ENCODE measurements at regions not wholly inside any gene's neighbourhood (a gene's known extent, or its start where the extent isn't known, plus 50 kb on each side); places are given as distances from the start of the nearest gene placed in this dataset.

- ChIA-PET POLR2A (no interaction called here), CTCF (no interaction called here)
- no peak overlapping the region for H3K27ac ChIP-seq (ENCODE audit: low read depth, low read length)
- no peak overlapping the region for H3K4me3 ChIP-seq (ENCODE audit: low read depth, low read length)
- TF ChIP-seq CTCF (IDR thresholded peaks at IDR 0.05; ENCODE audit: low read depth, low read length): no peak
- H3K9me3 ChIP-seq (ENCODE audit: control insufficient read depth, insufficient read depth, low read length): peaks cover 9% of the 10 kb centered on the region
- H3K27me3 ChIP-seq (ENCODE audit: control insufficient read depth, insufficient read depth, low read length): no peaks in the 10 kb centered on the region
- DNase-seq (ENCODE audit: low read depth, low spot score): no peak
Measured at GRCh38 chr2:122816803-122817202, 1061.4 kb downstream of the TSN start.

- DNase-seq (ENCODE audit: low read depth, low spot score): no peak
- Histone ChIP-seq H3K27me3 (ENCODE audit: control insufficient read depth, insufficient read depth, low read length) (no peaks in the 10 kb centered on the region), H3K9me3 (ENCODE audit: control insufficient read depth, insufficient read depth, low read length) (peaks cover 4% of the 10 kb centered on the region), H3K27ac (ENCODE audit: low read depth, low read length) (no peak overlapping the region), H3K4me3 (ENCODE audit: low read depth, low read length) (no peak overlapping the region)
- ChIA-PET POLR2A (no interaction called here), CTCF (no interaction called here)
- TF ChIP-seq CTCF (IDR thresholded peaks at IDR 0.05; ENCODE audit: low read depth, low read length): no peak
Measured at GRCh38 chr2:122822319-122822718, 1066.9 kb downstream of the TSN start.

- POLR2A ChIA-PET: no interaction called here
- Histone ChIP-seq H3K9me3 (ENCODE audit: control insufficient read depth, insufficient read depth, low read length) (no peaks in the 10 kb centered on the region; the same call in 1 of the 2 replicates), H3K4me3 (ENCODE audit: low read depth, low read length) (no peak overlapping the region), H3K27me3 (ENCODE audit: control insufficient read depth, insufficient read depth, low read length) (no peaks in the 10 kb centered on the region), H3K27ac (ENCODE audit: low read depth, low read length) (no peak overlapping the region)
- CTCF ChIA-PET: no interaction called here
- DNase-seq (ENCODE audit: low read depth, low spot score): no peak
- TF ChIP-seq CTCF (IDR thresholded peaks at IDR 0.05; ENCODE audit: low read depth, low read length): no peak
Measured at GRCh38 chr2:122830157-122830556, 1074.7 kb downstream of the TSN start.

- H3K27ac ChIP-seq (ENCODE audit: low read depth, low read length): no peak overlapping the region
- peaks cover 4% of the 10 kb centered on the region; the same call in 1 of the 2 replicates for H3K9me3 ChIP-seq (ENCODE audit: control insufficient read depth, insufficient read depth, low read length)
- no peak overlapping the region for H3K4me3 ChIP-seq (ENCODE audit: low read depth, low read length)
- TF ChIP-seq CTCF (IDR thresholded peaks at IDR 0.05; ENCODE audit: low read depth, low read length): no peak
- ChIA-PET CTCF (no interaction called here), POLR2A (no interaction called here)
- H3K27me3 ChIP-seq (ENCODE audit: control insufficient read depth, insufficient read depth, low read length): no peaks in the 10 kb centered on the region
- DNase-seq (ENCODE audit: low read depth, low spot score): no peak
Measured at GRCh38 chr2:122831649-122832048, 1076.2 kb downstream of the TSN start.

- ChIA-PET CTCF (no interaction called here), POLR2A (no interaction called here)
- Histone ChIP-seq H3K27ac (ENCODE audit: low read depth, low read length) (no peak overlapping the region), H3K9me3 (ENCODE audit: control insufficient read depth, insufficient read depth, low read length) (peaks cover 3% of the 10 kb centered on the region), H3K27me3 (ENCODE audit: control insufficient read depth, insufficient read depth, low read length) (no peaks in the 10 kb centered on the region), H3K4me3 (ENCODE audit: low read depth, low read length) (no peak overlapping the region)
- DNase-seq (ENCODE audit: low read depth, low spot score): no peak
- no peak for TF ChIP-seq CTCF (IDR thresholded peaks at IDR 0.05; ENCODE audit: low read depth, low read length)
Measured at GRCh38 chr2:122843503-122843902, 1088.1 kb downstream of the TSN start.
